Stimulated activated naive CD4-positive, alpha-beta T cell (primary cell): ENCODE measurements at regions not wholly inside any gene's neighbourhood (a gene's known extent, or its start where the extent isn't known, plus 50 kb on each side); places are given as distances from the start of the nearest gene placed in this dataset.
"Not testable (repeated sequence)": the region's sequence is repeated elsewhere in the genome, so short reads cannot be mapped to it uniquely, and the experiment has no call there.

Source experiments
- DNase-seq, 6 experiments: peaks; one replicate each; lab custom pipeline; 2025; lab: John Stamatoyannopoulos, UW

DNA sequence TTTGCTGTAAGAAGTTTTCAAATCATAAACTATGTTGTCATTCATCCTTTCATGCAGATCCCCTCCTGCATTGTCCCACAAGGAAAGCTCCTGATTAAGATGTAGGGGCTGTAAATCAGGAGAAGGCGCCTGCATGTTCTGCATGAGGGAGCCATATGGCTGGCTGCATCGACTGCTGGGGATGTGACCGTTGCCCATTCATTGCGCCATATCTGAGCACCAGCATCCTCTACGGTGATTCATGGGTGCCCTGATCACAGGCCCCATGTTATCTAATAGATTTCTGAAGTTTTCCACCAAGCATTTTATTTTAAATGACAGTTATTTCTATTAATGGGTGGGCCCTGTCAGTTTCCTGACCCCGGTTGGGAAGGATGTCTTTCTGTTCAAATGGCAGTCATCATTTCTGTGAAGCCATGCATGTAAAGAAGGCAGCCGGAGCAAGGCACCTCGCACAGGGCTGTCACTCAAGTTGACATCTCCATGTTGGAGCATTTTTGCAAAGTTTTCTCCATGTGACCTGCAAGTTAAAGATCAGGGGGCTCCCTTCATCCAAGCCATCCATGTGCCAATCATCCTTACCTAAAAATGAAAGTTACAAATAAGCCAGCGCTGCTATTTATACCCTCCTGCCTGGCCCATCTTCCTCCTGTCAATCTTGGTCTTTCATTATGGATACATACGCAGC lies 128.8 kb downstream of the TEX36 start:
- DNase-seq, result no peak

DNA sequence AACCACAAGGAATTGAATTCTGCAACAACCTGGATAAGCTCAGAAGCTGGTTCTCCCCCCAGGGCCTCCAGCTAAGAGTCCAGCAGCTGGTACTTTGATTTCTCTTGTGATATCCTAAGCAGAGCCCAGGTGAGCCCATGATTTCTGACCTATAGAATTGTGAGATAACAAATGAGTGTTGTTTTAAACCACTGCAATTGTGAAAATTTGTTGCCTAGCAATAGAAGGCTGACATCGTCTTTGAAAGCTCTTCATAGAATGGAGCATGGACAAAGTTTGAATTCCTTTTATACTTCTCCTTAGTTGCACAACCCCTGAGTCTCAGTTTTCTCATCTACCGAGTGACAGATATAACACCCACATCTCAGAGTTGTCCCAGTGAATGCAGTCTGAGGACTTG lies 129.9 kb downstream of the TEX36 start:
- DNase-seq, result no peak

DNA sequence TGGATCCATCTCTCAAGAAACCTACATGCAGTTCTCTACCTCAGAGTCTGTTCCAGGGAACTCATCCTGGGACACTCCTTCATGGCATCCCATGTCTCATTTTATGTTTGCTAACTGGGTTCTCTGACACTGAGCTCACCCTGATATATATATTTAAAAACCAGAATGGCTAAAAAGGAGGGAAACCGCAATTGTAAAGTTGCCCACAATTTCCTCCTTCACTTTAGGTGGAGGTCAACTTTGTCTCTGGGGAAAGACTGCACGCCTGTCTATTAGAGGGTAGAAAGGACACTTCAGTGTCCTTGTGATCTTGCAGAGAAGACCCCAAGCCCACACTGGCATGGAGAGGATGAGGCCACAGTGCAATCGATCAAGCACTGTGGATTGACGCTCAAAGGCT lies 131.7 kb downstream of the TEX36 start:
- no peak for DNase-seq

DNA sequence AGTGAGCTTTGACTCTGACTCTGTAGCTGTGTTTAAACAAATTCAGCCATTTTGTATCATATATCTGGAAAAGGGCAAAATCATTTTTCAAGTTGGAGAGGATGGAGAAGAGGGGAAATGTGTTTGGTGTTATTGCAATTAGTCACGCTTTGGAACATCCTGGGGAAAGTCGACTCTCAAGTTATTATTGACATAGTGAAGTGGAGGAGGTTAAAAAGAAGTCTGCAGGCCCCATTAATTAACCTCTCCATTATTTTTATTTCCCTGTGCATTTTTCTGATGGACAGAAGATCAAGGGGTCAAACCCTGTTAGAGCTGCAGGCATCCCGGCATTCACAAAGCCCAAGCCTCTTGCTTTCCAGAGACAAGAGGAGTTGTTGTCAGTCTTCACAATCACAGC lies 132.6 kb downstream of the TEX36 start:
- DNase-seq, result no peak

DNA sequence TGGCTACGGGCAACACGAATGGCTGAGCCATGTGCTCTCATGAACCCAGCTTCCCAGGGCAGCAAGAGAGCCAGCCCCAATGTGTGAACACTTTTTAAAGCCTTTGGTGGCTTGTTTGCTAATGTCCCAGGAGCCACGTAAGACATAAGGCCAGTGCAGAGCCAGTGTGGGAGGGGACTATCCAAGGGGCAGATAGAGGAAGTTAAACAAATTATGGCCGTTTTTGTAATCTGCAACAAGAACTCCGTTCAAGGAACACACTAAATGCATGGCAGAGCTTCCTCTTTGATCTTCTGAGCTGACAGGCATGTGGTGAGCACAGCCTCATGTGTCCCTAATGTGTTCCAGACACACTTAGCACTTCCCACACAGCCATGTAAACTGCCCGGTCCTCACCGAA lies 133.3 kb downstream of the TEX36 start:
- no peak for DNase-seq

DNA sequence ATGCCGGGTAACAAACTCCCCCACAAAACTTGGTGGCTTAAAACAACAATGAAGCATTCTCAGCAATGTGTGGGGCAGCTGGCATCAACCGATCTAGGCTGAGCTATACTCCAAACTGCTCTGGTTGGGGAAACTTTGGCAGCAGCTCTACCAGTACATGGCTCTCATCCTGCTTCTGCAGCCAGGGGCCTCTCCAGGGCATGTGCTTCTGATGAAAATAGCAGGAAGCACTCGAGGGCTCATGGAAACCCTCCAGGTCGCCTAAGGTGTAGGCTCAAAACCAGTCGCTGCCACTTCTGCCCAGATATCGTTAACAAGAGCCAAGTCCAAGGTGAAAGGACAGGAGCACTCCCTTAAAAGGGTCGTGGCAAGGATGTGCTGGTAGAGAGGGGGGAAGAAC lies 134.1 kb downstream of the TEX36 start:
- DNase-seq, result no peak

DNA sequence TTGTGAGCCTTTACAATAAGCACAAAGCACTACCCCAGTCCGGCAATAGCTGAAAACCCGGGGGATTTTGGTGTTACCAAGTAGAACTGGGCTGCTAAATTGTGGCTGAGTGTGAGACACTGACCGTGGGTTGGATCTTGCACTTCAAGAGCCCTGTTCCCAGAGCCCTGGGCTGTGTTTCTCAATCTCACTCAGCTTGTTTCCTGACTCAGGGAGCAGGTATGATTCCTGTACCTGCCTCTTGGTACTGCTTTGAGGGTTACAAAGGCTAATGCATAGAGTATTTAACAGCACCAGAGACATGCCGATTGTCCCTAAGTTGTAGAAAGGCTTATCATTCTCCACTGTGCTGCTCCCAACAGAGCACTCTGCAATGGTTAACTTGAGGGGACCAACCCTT lies 134.6 kb downstream of the TEX36 start:
- DNase-seq, result no peak

DNA sequence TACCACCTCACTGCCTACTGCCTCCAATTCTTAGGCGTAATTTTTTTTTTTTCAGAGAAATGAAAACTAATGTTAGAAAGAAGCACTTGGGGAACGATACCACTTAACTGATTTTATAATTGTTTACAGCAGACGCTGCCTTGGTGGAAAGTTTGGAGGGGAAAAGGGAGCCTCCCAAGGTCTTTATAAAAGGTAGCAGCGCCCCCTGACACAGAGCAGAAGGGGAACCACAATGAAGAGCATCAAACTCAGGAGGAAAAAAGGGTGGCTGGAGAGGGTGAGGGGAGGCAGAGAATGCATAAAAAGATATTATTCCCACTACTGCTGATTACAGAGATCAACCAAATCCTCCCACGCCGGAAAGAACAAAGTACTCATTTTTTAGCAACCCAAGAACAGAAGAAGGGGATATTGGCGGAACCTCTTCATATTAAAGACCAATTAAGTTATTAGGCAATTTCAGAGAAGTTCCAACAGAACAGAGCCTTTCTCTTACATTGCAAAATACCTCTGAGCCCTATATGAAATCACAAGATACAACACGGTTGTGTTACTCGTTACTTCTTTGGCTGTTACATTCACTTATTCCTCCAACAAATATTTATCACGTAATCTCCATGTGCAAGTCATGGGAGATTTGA lies 135.8 kb downstream of the TEX36 start:
- DNase-seq, result no peak

DNA sequence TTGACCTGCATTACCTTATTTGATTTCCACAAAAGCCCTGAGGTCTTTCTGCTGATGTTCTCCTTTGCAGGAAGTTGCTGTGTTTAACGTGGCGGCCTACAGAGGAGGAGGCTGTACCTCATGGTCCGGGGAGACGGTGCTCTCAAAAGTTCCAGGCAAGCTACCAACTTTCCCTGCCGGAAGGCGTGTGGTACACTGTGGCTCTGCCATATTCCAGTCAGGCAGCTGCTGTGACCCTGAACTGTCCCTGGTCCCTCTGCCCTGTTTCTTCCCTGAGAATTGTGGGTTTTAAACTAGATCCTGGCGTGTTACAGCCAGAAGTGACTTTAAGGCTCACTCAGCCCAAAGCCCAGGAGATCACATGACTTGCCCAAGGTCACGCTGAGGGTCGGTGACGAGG lies 139.2 kb downstream of the TEX36 start:
- DNase-seq, result no peak

DNA sequence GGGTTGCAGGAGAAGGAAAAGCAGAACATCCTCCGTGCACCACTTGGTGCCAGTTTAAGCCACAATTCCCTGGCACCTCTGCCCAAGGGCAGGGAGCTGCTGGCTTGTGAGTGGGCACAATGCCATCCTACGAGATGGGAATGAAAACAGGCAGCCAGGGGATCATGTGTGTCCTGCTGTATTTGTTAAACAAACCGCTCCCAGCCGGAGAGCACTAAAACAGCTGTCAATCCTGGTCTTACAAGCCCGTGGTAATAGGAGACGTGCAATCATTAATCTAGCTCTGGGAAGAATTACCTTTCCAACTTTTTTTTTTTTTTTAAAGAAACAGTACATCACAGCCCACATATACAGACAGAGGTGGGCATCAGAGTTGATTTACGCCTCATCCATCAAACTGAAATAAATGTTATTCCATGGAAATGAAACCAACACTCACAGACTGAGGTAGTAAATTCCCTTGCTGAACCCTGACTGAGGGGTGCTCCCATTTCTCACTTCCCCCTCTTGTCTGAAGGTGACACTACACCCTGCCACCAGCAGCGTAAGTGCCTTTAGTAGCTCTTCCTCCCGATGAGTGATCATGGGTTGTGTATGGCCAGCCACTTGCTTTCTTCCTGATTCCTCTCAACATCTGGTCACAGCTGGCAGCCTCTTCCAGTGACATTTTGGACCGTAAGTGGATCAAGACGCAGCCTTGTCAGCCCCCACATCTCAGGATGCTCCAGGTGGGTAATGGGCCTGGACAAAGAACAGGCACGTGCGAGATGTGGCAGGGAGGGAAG lies 143.8 kb downstream of the TEX36 start:
- no peak for DNase-seq

DNA sequence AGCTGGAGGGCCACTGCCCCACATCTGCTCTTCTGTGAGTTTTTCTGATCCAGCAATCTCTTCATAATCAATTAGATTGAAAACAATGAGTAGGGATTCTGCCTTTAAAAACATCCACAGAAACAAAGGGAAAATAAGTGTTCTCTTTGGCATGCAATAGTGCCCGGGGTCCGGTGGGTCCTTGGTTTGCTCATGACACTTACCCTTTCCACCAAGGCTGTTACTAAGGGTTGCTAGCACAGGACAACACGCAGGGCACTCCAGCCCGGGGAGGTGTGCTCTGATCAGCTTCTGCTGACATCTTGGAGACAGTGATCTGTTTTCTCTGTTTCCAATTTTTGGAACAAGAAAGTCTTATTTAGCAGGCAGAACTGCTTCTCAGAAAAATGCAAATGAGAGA lies 146.7 kb downstream of the TEX36 start:
- no peak for DNase-seq

DNA sequence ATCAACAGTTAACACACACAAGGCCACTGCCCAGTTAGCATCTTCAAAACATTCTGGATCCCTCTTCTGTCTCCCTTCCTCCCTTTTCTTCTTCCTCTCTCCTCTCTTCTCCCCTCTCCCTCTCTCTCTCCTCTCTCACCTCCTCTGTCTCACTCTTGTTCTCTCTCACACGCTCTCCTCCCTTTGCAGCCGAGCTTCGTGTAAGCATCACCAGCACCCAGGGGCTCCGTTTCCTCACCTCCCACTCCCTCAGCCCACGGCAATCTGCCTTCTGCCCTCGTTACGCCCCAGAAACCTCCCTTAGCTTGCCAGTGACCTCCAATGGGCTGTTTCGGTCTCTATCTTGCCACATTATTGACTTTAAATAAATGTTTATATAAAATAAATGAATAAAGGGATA lies 147.4 kb downstream of the TEX36 start:
- no peak for DNase-seq

DNA sequence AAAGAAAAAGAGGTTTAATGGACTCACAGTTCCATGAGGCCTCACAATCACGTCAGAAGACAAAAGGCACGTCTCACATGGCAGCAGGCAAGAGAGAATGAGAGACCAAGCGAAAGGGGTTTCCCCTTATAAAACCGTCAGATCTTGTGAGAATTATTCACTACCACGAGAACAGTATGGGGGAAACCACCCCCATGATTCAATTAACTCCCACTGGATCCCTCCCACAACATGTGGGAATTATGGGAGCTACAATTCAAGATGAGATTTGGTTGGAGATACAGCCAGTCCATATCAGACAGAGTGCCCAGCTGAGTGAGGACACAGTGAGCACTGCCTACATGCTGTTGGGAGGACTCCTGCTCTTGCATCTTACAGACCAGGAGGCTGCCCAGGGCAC lies 148.4 kb downstream of the TEX36 start:
- DNase-seq, result no peak

DNA sequence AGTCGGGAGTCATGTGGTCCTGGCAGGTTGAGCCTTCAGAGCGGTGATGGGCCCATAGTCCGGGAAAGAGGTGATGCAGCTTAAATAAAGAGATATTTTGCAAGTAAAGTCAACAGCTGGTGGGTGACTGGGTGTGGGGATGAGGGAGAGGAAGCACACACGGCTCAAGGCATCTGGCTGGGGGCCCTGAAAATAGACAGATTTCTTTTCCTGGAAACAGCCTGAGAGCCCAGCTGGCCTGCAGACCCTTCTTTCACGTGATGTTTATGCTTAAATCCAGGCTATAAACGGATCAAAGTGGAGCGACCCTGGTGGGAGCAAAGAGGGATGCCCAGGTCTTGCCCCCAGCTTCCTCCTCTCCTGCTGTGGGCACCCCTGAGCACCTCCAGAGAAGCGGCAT lies 149.1 kb downstream of the TEX36 start:
- no peak for DNase-seq

DNA sequence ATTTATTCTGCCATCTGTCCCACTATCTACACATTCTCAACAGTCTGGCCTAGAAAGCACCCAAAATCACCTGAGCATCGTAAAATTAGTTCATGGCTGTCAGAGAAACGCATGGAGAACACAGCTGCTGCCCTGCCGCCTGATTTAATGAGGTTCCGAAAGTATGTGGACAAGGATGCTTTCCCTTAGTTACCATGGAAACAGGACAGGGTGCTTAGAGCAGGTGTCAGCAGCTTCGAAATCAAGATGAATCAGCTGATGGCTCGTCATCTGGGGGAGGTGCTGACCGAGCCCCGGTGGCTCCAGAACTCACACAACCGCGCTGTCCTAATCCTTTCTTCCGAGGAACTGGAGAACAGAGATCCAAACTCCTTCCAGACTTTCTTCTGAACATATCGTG lies 151.5 kb downstream of the TEX36 start:
- no peak for DNase-seq

DNA sequence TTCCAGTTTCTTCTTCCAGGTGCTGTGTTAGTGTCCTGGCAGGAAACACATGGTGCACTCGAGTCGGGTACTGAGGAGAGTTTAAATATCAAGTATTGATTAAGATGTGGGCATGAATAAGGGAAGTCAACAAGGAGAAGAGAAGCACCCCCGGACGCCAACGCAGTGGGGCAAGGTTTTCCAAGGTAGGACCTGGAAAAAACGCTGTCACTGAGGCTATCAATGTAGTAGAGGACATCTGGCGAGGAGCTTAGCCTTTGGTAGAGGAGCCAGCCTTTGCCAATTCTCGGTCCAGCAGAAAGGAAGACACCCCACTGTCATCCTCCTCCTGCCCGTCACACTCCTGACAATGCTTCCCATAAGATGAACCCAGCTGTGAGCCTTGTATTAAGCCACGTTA lies 159.6 kb downstream of the TEX36 start:
- no peak for DNase-seq

DNA sequence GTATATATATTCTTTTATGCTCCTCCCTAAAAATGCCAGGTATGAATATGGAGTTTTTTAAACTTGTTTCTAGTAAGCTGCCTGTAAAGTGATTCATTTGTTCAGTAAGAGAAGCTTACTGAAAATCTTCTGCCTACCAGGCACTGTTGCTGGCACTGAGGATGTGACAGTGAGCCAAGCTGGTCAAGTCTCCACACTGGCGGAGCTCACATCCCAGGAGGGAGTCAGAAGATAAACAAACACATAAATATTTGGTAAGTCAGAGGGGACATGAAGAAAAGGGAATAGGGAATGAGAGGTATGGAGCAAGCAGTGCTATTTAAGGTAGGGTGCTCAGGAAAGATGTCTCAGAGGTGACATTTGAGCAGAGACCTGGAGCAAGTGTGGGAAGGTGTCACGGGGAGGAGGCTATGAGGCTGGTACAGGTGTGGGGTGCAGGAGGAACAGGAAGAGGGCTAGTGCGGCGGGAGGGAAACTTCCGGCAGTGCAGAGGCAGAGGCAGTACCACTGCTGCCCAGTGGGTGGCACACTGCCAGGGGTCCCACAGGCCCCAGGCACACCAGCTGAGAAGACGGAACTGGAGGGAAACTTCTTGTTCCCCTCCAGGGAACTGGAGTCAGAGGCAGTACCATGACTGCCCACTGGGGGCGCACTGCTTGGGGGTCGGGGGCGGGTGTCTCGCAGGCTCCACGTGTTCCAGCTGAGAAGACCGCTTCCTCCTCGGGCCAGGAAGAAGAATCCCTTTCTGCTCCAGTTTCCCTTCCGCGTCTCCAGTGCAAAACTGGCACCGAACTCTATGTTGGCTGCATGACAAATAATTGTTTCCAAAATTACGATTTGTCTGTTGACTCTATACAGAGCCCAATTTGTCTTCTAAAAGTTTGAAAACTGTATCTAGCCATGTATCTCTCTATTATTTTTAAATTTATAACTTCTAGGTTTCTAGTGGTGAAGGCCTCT lies 161.0 kb downstream of the TEX36 start:
- DNase-seq, result no peak

DNA sequence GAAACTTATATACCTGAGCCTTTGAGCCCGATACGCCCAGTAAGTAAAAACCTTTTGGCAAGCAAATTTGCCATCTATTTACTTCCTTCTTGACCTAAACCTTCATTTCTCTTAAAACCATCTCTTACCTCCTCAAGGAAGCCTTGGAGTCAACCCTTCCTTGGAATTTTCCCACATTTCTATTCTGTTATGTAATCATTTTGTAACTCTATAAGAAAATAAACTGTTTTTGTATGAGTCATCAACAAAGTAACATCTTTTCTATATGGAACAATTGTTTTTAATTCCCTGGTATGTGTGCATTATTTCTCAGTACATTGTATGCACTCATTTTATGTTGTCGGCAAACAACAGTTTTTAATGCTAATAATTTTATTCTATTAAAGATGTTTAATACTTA lies 162.0 kb downstream of the TEX36 start:
- no peak for DNase-seq

DNA sequence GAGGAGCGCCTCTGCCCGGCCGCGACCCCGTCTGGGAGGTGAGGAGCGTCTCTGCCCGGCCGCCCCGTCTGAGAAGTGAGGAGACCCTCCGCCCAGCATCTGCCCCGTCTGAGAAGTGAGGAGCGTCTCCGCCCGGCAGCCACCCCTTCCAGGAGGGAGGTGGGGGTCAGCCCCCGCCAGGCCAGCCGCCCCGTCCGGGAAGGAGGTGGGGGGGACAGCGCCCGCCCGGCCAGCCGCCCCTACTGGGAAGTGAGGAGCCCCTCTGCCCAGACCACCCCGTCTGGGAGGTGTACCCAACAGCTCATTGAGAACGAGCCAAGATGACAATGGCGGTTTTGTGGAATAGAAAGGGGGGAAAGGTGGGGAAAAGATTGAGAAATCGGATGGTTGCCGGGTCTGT lies 164.6 kb downstream of the TEX36 start:
- DNase-seq, result not testable (repeated sequence)

DNA sequence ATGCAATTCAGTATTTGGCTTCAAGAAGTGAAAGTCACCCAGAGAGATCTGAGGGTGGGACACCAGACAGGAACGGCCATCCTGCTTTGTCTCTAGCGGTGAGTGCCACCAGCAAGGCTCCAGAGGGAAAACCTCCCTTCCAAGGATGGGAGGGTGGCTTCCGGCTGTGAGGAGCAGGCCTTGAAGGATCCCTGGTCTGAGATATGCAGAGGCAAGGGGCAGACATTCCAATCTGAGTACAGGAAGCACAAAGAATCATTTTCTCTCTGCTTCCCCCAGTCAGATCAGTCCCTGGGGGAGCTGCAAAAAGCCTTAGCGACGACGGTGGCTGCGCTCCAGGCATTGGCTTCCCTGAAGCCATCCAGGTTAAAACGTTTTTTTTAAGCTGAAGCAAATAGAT lies 167.4 kb downstream of the TEX36 start:
- DNase-seq, result no peak

DNA sequence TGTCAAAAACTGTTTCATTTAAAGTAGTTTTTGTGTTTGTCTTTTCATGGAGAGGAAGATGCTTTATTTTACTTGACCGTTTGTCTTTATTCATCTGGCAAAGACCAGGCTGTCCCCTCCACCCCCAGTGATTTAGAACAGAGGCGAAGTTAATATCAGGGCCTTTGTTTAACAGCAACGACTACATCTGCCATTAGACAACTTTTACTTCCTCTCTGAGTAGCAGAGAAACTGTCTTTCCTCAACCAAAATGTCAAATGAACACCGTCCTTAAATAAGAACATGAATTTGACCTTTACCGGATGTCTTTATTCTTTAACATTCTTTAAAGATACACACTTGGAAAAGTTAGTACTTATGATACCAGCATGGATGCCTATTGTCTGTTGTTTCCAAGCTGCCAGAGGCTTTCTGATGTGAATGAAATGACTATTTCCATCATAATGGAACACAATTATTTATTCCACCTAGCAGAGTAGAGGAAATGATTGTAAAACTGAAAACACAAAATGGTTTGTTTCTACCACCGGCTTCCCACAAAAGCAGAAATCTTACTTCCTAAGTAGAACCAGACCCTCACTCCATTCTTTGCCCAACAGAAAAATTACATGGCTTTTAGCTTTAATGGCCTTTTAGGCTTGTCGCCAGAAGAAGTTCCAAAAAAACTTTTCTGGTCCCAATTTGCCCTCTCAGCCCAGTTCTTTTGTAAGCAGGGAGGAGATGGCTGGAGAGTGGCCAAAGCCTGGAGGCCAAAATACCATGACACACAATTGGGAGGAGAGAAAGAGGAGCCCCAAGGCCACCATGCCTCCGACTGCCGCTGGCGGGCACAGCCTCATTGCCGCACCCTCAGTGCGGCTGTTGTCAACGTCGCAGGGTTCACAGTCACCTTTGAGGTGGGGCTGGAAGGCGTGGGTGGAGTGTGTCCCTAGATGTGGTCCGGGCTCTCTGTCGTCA lies 168.5 kb downstream of the TEX36 start:
- DNase-seq, result peak in 1 of 6 experiments; percentile 4
